GM12864 (cell line): ENCODE measurements at regions not wholly inside any gene's neighbourhood (a gene's known extent, or its start where the extent isn't known, plus 50 kb on each side); places are given as distances from the start of the nearest gene placed in this dataset.
A peak's percentile ranks its signal among the peaks of the same experiment; 100 is the strongest.

ENCODE experiments used
- DNase-seq: peaks from one replicate; pipeline ENCODE4 v3.0.0-alpha.2; 2011; ENCODE audit warnings: low read depth
- H3K4me3 ChIP-seq: 2 replicates; pipeline ENCODE4 v1.5.1; 2011; ENCODE audit warnings: mild to moderate bottlenecking, low read depth, low read length, control low read depth
- TF ChIP-seq, protein P1 (sequence below): IDR thresholded peaks from 2 replicates; pipeline ENCODE4 v1.5.1; 2011; ENCODE audit warnings: low read depth, mild to moderate bottlenecking, moderate library complexity, low read length, control low read depth, inconsistent platforms; ENCODE audit errors: missing control alignments

- no peak overlapping the region for H3K4me3 ChIP-seq
- TF ChIP-seq, protein P1, sequence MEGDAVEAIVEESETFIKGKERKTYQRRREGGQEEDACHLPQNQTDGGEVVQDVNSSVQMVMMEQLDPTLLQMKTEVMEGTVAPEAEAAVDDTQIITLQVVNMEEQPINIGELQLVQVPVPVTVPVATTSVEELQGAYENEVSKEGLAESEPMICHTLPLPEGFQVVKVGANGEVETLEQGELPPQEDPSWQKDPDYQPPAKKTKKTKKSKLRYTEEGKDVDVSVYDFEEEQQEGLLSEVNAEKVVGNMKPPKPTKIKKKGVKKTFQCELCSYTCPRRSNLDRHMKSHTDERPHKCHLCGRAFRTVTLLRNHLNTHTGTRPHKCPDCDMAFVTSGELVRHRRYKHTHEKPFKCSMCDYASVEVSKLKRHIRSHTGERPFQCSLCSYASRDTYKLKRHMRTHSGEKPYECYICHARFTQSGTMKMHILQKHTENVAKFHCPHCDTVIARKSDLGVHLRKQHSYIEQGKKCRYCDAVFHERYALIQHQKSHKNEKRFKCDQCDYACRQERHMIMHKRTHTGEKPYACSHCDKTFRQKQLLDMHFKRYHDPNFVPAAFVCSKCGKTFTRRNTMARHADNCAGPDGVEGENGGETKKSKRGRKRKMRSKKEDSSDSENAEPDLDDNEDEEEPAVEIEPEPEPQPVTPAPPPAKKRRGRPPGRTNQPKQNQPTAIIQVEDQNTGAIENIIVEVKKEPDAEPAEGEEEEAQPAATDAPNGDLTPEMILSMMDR: no peak
- DNase-seq: no peak
These were observed 56.5 kb upstream of the MEDAG start for GRCh38 chr13:30849611-30850010.

GRCh38 chr13:30850204-30850866, 55.7 kb upstream of the MEDAG start:
- TF ChIP-seq, protein P1: no peak
- no peak for DNase-seq
- no peak overlapping the region for H3K4me3 ChIP-seq

DNA sequence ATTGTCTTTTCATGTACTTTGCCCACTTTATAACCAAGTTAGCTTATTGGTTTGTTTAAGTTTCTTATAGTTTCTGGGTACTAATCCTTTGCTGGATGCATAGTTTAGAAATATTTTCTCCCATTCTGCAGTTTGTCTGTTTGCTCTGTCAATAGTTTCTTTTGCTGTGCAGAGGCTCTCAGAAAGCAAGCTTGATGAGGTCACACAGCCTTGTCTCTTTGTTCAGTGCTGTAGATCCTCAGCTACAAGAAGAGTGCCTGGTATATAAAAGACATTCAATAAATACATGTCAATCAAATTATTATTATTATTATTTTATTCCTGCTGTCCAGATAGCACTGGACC, 55.2 kb upstream of the MEDAG start:
- H3K4me3 ChIP-seq: no peak overlapping the region
- no peak for DNase-seq
- TF ChIP-seq, protein P1: no peak

GRCh38 chr13:30851697-30852096, 54.4 kb upstream of the MEDAG start:
- peak; percentile 59 for DNase-seq
- TF ChIP-seq, protein P1: no peak
- H3K4me3 ChIP-seq: no peak overlapping the region

GRCh38 chr13:30855569-30855968, 50.5 kb upstream of the MEDAG start:
- H3K4me3 ChIP-seq: no peak overlapping the region
- TF ChIP-seq, protein P1: no peak
- no peak for DNase-seq

DNA sequence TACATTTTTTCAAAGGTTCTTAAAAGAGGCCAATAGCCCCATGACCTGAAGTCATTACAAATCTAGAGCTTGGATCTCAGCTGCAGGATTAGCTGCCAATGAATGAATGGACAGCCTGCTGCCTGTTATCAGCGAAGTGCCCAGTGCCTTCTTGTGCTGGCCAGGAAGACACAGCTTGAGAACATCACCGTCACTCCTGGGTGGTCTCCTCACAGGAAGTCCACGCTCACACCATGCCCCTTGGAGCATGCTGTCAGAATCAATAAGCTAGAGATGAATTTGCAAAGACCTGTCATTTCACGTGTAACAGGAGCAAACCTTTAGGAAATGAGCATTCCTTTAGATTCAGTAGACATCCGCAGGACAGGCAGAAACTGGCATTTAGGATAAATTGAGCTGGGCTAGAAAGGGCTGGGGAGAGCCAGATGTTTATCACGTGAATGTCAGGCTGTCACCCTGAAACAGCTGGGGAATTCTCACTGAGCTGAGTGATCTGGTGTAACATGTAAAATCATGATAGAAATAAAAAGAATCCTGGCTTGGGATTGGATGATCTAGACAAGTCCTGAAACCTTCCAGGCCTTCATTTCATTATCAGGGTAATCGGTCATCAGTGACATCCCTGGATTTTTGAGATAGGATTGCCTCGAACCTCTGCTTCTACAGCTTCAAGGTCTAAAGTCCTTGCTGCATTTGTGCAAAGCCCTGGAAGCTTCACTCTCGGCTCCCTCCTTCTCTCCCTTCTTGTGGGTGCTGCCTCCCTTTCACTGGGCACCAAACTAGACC, 49.9 kb upstream of the MEDAG start:
- no peak for DNase-seq
- H3K4me3 ChIP-seq: no peak overlapping the region
- TF ChIP-seq, protein P1: no peak
